ENCODE measurements at regions not wholly inside any gene's neighbourhood (a gene's known extent, or its start where the extent isn't known, plus 50 kb on each side); places are given as distances from the start of the nearest gene placed in this dataset.
"Not testable (repeated sequence)": the region's sequence is repeated elsewhere in the genome, so short reads cannot be mapped to it uniquely, and the experiment has no call there.

DNA sequence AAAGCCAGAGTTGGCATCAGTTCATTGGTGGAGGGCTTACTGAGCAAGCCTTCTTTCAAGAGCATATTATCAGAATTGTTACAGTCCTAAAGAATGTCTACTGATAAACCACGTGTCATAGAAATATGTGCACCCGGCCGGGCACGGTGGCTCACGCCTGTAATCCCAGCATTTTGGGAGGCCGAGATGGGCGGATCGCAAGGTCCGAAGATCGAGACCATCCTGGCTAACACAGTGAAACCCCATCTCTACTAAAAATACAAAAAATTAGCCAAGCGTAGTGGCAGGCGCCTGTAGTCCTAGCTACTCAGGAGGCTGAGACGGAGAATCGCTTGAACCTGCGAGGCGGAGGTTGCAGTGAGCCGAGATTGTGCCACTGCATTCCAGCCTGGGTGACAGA is 66.4 kb upstream of the SLC66A3 start:
- H2BK12ac ChIP-seq (ENCODE audit: low read depth, low read length); POLR2A ChIA-PET (ENCODE audit: partially characterized antibody); H3K27ac ChIP-seq (ENCODE audit: low read depth, low read length); FAIRE-seq; H2BK20ac ChIP-seq (ENCODE audit: low read length); H3K18ac ChIP-seq (ENCODE audit: extremely low read depth, low read length); H2BK120ac ChIP-seq (replicated peaks; ENCODE audit: low read depth, low read length); H3K23me2 ChIP-seq (ENCODE audit: low read depth, low read length); H3K56ac ChIP-seq (replicated peaks; ENCODE audit: insufficient read length, low read depth, low read length); H3K4me2 ChIP-seq (ENCODE audit: insufficient read depth in 1 of 2, low read depth in 2 of 2, low read length in 2 of 2); H3K27me3 ChIP-seq (replicated peaks in 1 of 4; ENCODE audit: control insufficient read depth in 3 of 4, extremely low read depth in 1 of 4, insufficient read depth in 3 of 4, low read length in 3 of 4); H3K23ac ChIP-seq (ENCODE audit: insufficient read length); H2BK5ac ChIP-seq (ENCODE audit: low read depth, low read length); H4K5ac ChIP-seq (ENCODE audit: insufficient read length, low read depth, low read length); H3K36me3 ChIP-seq (ENCODE audit: control insufficient read depth in 2 of 4, insufficient read depth in 4 of 4, low read length in 3 of 4); H3K4ac ChIP-seq (replicated peaks; ENCODE audit: insufficient read length, low read depth, low read length); H2AFZ ChIP-seq (ENCODE audit: low read length); H4K20me1 ChIP-seq (replicated peaks in 1 of 2; ENCODE audit: control insufficient read depth in 1 of 2, insufficient read depth in 2 of 2, low read length in 2 of 2); H4K91ac ChIP-seq (replicated peaks; ENCODE audit: insufficient read length, low read length); H3K4me1 ChIP-seq (replicated peaks in 1 of 4; ENCODE audit: control insufficient read depth in 3 of 4, insufficient read depth in 4 of 4, low read length in 3 of 4); H2BK15ac ChIP-seq (ENCODE audit: low read length); H3K79me1 ChIP-seq (ENCODE audit: low read depth, low read length); H2AK5ac ChIP-seq (ENCODE audit: low read depth, low read length); H3K9me3 ChIP-seq (ENCODE audit: insufficient read depth in 2 of 2, low read depth in 1 of 2, low read length in 1 of 2); H4K8ac ChIP-seq (ENCODE audit: extremely low read depth, insufficient read depth, low read length); H3K79me2 ChIP-seq (ENCODE audit: control insufficient read depth in 1 of 2, insufficient read depth in 2 of 2, low read length in 2 of 2); H3K14ac ChIP-seq (ENCODE audit: insufficient read length); H3K4me3 ChIP-seq (ENCODE audit: extremely low read depth in 1 of 4, insufficient read depth in 2 of 4, low read depth in 3 of 4, low read length in 4 of 4); H3K9ac ChIP-seq (replicated peaks in 1 of 4; ENCODE audit: extremely low read depth in 1 of 4, low read depth in 3 of 4, low read length in 3 of 4): not testable (repeated sequence)
- CTCF ChIA-PET (ENCODE audit: partially characterized antibody): interaction anchor here (0.6 to 2.6 kb wide), 6 partner anchors 12 to 411 kb away, joined by 3 to 14 read pairs (median 4); a partner anchor contains a TSS
- WGBS, 2 experiments (ENCODE audit: extremely low coverage in 1 of 2, insufficient coverage in 1 of 2, insufficient read length in 1 of 2, insufficient replicate concordance in 2 of 2, low coverage in 1 of 2, low lambda C conversion rate in 2 of 2, missing lambda C conversion rate in 1 of 2): 96% methylated on average over 10 of the region's 17 CpGs; no CpG with 5 or more reads in 1 of the 2 experiments
- peak in 1 of 2 experiments; percentile 23 for DNase-seq (ENCODE audit: low read depth in 1 of 2, low spot score in 2 of 2)

Measured in H1 (cell line).